GM12878 (cell line): ENCODE measurements at regions not wholly inside any gene's neighbourhood (a gene's known extent, or its start where the extent isn't known, plus 50 kb on each side); places are given as distances from the start of the nearest gene placed in this dataset.

Experiments used
- CHD1 ChIP-seq: IDR thresholded peaks from 2 replicates; pipeline ENCODE4 v1.6.1; 2012; ENCODE audit warnings: low read depth, low read length, improper control_type of control experiment
- POLR2A ChIP-seq: IDR thresholded peaks from 2 replicates; pipeline ENCODE4 v1.6.1; 2011; ENCODE audit warnings: low read depth, mild to moderate bottlenecking, low read length
- SUPT20H ChIP-seq: IDR thresholded peaks from 2 replicates; pipeline ENCODE4 v1.6.1; 2011; ENCODE audit warnings: low read depth, mild to moderate bottlenecking, low read length, moderate library complexity, borderline replicate concordance; ENCODE audit not compliant: control insufficient read depth
- ZBED1 ChIP-seq: IDR thresholded peaks from 2 replicates; pipeline ENCODE4 v1.6.1; 2016; ENCODE audit warnings: borderline replicate concordance
- TF ChIP-seq, protein P1 (sequence below), 3 experiments: IDR thresholded peaks in 2 of 3; conservative IDR thresholded peaks in 1 of 3; 2 replicates each; pipeline ENCODE4 v1.5.1; 2011; ENCODE audit warnings: low read depth in 3 of 3, low read length in 3 of 3, mild to moderate bottlenecking in 3 of 3, control low read depth in 2 of 3, moderate library complexity in 2 of 3, inconsistent platforms in 1 of 3, mixed read lengths in 1 of 3; ENCODE audit not compliant: control insufficient read depth in 2 of 3, insufficient read depth in 1 of 3; ENCODE audit errors: extremely low read depth in 1 of 3
- TF ChIP-seq, protein P2 (sequence below): IDR thresholded peaks from 2 replicates; pipeline ENCODE4 v1.6.1; 2012; ENCODE audit warnings: low read length, inconsistent platforms

DNA sequence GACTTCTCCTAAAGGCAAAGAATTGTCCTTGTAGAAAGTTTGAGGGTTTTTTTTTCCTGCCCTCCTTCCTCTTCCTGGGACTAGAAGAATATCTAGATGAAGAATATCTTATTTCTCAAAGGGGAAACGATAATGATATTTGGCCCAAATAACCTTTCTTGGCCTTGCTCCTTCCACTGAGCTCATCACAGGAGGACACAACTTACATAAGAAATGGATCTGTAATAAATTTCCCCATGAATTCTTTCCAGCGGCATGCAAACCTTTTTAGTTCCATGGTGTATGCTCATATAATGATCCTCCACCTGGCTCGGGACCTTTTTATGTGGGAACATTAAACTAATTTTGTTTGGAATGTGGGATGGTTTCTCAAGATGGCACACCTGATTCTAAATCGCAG lies 304.4 kb downstream of the DMRT2 start:
- TF ChIP-seq ZBED1: no peak
- TF ChIP-seq, protein P1, sequence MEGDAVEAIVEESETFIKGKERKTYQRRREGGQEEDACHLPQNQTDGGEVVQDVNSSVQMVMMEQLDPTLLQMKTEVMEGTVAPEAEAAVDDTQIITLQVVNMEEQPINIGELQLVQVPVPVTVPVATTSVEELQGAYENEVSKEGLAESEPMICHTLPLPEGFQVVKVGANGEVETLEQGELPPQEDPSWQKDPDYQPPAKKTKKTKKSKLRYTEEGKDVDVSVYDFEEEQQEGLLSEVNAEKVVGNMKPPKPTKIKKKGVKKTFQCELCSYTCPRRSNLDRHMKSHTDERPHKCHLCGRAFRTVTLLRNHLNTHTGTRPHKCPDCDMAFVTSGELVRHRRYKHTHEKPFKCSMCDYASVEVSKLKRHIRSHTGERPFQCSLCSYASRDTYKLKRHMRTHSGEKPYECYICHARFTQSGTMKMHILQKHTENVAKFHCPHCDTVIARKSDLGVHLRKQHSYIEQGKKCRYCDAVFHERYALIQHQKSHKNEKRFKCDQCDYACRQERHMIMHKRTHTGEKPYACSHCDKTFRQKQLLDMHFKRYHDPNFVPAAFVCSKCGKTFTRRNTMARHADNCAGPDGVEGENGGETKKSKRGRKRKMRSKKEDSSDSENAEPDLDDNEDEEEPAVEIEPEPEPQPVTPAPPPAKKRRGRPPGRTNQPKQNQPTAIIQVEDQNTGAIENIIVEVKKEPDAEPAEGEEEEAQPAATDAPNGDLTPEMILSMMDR (IDR thresholded peaks at IDR 0.05 in 2 of 3, conservative IDR thresholded peaks at IDR 0.05 in 1 of 3; ENCODE audit: control insufficient read depth in 2 of 3, extremely low read depth in 1 of 3, insufficient read depth in 1 of 3, low read depth in 3 of 3, low read length in 3 of 3): no peak
- TF ChIP-seq, protein P2, sequence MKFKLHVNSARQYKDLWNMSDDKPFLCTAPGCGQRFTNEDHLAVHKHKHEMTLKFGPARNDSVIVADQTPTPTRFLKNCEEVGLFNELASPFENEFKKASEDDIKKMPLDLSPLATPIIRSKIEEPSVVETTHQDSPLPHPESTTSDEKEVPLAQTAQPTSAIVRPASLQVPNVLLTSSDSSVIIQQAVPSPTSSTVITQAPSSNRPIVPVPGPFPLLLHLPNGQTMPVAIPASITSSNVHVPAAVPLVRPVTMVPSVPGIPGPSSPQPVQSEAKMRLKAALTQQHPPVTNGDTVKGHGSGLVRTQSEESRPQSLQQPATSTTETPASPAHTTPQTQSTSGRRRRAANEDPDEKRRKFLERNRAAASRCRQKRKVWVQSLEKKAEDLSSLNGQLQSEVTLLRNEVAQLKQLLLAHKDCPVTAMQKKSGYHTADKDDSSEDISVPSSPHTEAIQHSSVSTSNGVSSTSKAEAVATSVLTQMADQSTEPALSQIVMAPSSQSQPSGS: no peak
- TF ChIP-seq CHD1: no peak
- no peak for TF ChIP-seq POLR2A
- no peak for TF ChIP-seq SUPT20H
